Lower lobe of right lung (tissue), 2 donors: ENCODE measurements at regions not wholly inside any gene's neighbourhood (a gene's known extent, or its start where the extent isn't known, plus 50 kb on each side); places are given as distances from the start of the nearest gene placed in this dataset.

Source experiments
- ATAC-seq, 2 donors: fragments of 200-7000 bp; cut with Tn5 transposase; one replicate each; pipeline ENCODE4 v1.9.1; 2020 to 2022; ENCODE audit warnings: mild to moderate bottlenecking in 2 of 2, moderate library complexity in 2 of 2
- DNase-seq: peaks from one replicate; pipeline ENCODE4 v3.0.0-alpha.2; 2020
- H3K27ac ChIP-seq: fragments of 200-600 bp; one replicate; pipeline ENCODE4 v1.8.0; 2022
- H3K27me3 ChIP-seq: fragments of 200-600 bp; one replicate; pipeline ENCODE4 v1.8.0; 2022; ENCODE audit warnings: low read depth
- H3K36me3 ChIP-seq: fragments of 200-600 bp; one replicate; pipeline ENCODE4 v1.8.0; 2022; ENCODE audit warnings: mild to moderate bottlenecking
- H3K4me1 ChIP-seq: fragments of 200-600 bp; one replicate; pipeline ENCODE4 v1.8.0; 2022
- H3K4me3 ChIP-seq: fragments of 200-600 bp; one replicate; pipeline ENCODE4 v1.8.0; 2022; ENCODE audit warnings: mild to moderate bottlenecking
- H3K9me3 ChIP-seq: fragments of 200-600 bp; one replicate; pipeline ENCODE4 v1.8.0; 2022
- intact Hi-C: fragments of 100-400 bp; cut with DNase I; formaldehyde crosslinking; loops from one replicate; pipeline ENCODE4 v1.11.0; 2022
- TF ChIP-seq, protein P1 (sequence below): fragments of 200-600 bp; IDR thresholded peaks from one replicate; pipeline ENCODE4 v1.8.0; 2022; ENCODE audit warnings: antibody characterized with exemption, mild to moderate bottlenecking
- donor health status: DM: no; HTN: yes; CAD: no; lungs with severe emphysema.

DNA sequence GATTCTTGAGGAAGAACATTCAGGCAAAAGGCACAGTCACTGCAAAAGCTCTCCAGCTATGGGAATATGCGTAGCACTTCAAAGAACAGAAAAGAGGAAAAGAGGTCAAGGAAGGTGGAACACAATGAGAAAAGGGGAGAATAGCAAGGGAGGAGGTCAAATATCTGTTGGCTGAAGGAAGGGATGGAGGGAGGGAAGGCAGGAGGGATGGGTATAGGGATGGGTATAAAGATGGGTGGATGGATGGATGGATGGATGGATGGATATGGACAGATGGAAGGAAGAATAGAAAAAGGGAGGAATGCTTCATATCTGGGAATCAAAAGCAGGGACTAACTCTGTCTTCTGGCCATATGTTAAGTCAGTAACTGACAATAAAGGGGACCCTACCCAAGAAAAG, 164.2 kb upstream of the TOP1 start:
- H3K9me3 ChIP-seq = no peaks in the 10 kb centered on the region
- DNase-seq = no peak
- intact Hi-C loops = no loop called here
- H3K4me1 ChIP-seq = peaks cover 15% of the 10 kb centered on the region
- H3K27ac ChIP-seq = no peak overlapping the region
- H3K36me3 ChIP-seq = no peaks in the 10 kb centered on the region
- no peak for ATAC-seq
- TF ChIP-seq, protein P1, sequence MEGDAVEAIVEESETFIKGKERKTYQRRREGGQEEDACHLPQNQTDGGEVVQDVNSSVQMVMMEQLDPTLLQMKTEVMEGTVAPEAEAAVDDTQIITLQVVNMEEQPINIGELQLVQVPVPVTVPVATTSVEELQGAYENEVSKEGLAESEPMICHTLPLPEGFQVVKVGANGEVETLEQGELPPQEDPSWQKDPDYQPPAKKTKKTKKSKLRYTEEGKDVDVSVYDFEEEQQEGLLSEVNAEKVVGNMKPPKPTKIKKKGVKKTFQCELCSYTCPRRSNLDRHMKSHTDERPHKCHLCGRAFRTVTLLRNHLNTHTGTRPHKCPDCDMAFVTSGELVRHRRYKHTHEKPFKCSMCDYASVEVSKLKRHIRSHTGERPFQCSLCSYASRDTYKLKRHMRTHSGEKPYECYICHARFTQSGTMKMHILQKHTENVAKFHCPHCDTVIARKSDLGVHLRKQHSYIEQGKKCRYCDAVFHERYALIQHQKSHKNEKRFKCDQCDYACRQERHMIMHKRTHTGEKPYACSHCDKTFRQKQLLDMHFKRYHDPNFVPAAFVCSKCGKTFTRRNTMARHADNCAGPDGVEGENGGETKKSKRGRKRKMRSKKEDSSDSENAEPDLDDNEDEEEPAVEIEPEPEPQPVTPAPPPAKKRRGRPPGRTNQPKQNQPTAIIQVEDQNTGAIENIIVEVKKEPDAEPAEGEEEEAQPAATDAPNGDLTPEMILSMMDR = no peak
- no peaks in the 10 kb centered on the region for H3K27me3 ChIP-seq
- no peak overlapping the region for H3K4me3 ChIP-seq

DNA sequence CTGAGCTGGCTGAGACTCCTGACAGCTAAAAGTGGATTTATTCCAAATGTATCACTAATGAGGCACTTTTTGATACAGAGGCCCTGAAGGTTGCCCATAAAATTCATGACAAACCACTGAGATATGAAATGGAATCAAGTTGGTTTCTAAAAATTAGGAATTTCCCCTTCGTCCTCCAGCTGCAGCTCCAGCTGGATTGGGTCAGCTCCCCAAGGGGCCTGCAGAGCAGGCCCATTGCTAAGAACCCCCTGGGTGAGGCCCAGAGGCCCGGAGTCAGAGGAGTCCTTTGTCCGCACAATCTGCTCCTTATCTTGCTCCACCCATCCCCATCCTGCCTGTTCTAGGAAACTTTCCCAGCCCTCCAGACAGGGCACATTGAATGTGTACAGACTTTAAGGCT, 163.5 kb upstream of the TOP1 start:
- H3K36me3 ChIP-seq = no peaks in the 10 kb centered on the region
- no peak for DNase-seq
- H3K4me1 ChIP-seq = peaks cover 19% of the 10 kb centered on the region
- intact Hi-C loops = no loop called here
- H3K9me3 ChIP-seq = no peaks in the 10 kb centered on the region
- TF ChIP-seq, protein P1 = no peak
- H3K4me3 ChIP-seq = no peak overlapping the region
- H3K27me3 ChIP-seq = no peaks in the 10 kb centered on the region
- no peak overlapping the region for H3K27ac ChIP-seq
- ATAC-seq = no peak

DNA sequence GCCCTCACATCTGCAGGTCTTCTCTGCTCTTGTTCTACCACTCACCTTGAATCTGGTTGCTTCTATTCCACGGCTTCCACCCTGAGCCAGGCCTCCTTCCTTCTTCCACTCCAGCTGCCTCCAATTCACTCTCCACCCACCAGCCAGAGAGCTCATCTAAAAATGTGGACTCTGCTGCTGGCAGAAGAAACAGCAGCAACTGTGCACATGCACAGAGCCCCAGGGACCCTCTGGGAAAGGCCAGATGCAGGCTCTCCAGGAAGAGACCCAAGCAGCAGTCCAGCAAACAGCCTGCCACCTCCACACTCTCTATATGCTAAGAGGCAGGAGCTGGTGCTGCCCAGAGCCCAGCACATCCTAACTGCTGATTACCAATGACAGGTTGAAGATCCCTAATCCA, 162.6 kb upstream of the TOP1 start:
- intact Hi-C loops = no loop called here
- DNase-seq = no peak

DNA sequence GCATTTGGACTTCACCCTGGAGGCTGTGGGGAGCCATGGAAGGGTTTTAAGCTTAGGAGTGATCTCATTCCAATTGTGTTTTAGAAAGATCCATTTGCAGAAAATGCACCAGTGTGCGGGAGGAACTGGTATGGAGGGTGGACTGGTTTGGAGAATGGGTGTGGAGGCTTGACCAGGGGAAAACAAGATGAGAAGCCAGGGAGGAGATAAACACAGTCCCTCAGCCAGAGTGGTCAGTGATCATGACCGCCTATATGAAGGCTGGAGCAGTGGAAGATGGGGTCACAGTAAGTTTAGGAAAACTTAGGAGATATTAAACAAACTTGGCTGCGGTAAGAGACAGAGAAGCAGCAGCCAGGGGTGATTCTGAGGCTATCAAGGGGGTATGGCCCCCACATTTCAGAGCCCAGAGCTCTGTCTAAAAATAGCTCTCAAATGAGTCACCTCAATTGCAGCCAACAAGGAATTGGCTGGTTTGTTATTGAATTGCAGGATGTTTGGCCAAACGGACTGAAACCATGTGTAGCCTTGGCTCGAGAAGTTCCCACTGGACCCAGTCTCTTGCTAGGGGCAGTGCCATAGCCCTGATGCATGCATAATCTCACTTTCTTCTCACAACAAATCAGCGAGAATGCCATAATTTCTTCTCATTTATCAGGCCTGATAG, 159.9 kb upstream of the TOP1 start:
- H3K27ac ChIP-seq = no peak overlapping the region
- no peaks in the 10 kb centered on the region for H3K9me3 ChIP-seq
- TF ChIP-seq, protein P1 = no peak
- H3K4me1 ChIP-seq = peaks cover 19% of the 10 kb centered on the region
- no peak overlapping the region for H3K4me3 ChIP-seq
- intact Hi-C loops = no loop called here
- ATAC-seq (peak; percentile 25 to 48), DNase-seq (no peak)
- H3K27me3 ChIP-seq = no peaks in the 10 kb centered on the region
- H3K36me3 ChIP-seq = no peaks in the 10 kb centered on the region

More for the DNA sequence above, 162.6 kb upstream of the TOP1 start:
- TF ChIP-seq, protein P1 = no peak
- H3K27ac ChIP-seq = no peak overlapping the region
- H3K9me3 ChIP-seq = no peaks in the 10 kb centered on the region
- H3K4me1 ChIP-seq = peaks cover 19% of the 10 kb centered on the region
- no peaks in the 10 kb centered on the region for H3K36me3 ChIP-seq
- no peak for ATAC-seq
- no peak overlapping the region for H3K4me3 ChIP-seq
- no peaks in the 10 kb centered on the region for H3K27me3 ChIP-seq

DNA sequence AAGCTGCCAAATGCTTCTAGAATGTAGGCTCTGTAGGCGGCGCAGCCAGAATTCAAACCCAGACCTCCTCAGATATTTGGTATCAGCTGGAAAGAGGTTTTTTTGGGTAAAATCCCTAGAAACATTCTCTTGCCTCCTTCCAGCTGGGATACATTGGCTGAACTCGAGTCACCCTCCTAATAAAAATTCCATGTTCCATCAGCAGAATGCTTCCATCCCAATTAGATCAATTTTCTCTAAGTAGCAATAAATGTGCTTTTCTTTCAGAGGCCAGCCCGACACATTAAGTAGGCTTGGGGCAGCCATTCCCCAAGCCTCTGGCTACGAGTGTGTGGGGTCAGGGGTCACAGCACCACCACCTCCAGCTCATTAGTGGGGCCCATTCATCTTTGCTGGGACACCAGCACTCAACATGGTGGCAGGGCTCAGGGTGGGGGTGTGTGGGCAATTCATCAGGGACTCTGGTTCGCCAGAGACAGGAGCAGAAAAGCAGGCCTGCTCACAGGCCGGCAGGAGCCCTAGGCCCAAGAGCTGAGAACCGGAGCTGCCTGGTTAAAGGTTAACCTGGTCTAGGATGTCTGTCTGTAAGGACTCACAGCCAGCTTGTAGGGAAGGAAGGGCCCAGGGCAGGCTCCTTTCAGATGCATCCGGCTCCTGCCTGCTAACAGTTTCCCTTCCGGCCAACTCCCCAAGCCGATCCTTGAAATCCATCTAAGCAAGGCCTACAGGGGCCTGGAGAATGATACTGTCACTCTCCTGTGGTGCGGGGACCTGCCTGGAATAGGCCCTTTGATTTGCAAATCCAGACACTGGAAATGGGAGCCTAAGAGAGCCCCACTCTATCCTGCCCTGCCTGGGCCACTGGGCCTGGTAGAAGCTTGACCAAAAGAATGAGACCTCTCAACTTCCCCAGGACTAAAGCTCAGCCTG, 159.1 kb upstream of the TOP1 start:
- no peaks in the 10 kb centered on the region for H3K9me3 ChIP-seq
- H3K36me3 ChIP-seq = no peaks in the 10 kb centered on the region
- TF ChIP-seq, protein P1 = no peak
- intact Hi-C loops = no loop called here
- no peaks in the 10 kb centered on the region for H3K27me3 ChIP-seq
- DNase-seq (no peak), ATAC-seq (no peak)
- no peak overlapping the region for H3K4me3 ChIP-seq
- H3K27ac ChIP-seq = no peak overlapping the region
- peaks cover 19% of the 10 kb centered on the region for H3K4me1 ChIP-seq
